ENCODE measurements at regions not wholly inside any gene's neighbourhood (a gene's known extent, or its start where the extent isn't known, plus 50 kb on each side); places are given as distances from the start of the nearest gene placed in this dataset.

- TF ChIP-seq YY1 (IDR thresholded peaks at IDR 0.05; ENCODE audit: insufficient read depth, insufficient read length) (no peak), SUZ12 (IDR thresholded peaks at IDR 0.05; ENCODE audit: extremely low read depth, insufficient read depth, insufficient read length) (no peak)
Measured at GRCh38 chr10:78405231-78405630, 371.6 kb downstream of the RPS24 start.
